GM12864 (cell line): ENCODE measurements at regions not wholly inside any gene's neighbourhood (a gene's known extent, or its start where the extent isn't known, plus 50 kb on each side); places are given as distances from the start of the nearest gene placed in this dataset.
"Not testable (repeated sequence)": the region's sequence is repeated elsewhere in the genome, so short reads cannot be mapped to it uniquely, and the experiment has no call there.

Experiments
- DNase-seq: peaks from one replicate; pipeline ENCODE4 v3.0.0-alpha.2; 2011; ENCODE audit warnings: low read depth
- H3K4me3 ChIP-seq: 2 replicates; pipeline ENCODE4 v1.5.1; 2011; ENCODE audit warnings: mild to moderate bottlenecking, low read depth, low read length, control low read depth
- TF ChIP-seq, protein P1 (sequence below): IDR thresholded peaks from 2 replicates; pipeline ENCODE4 v1.5.1; 2011; ENCODE audit warnings: low read depth, mild to moderate bottlenecking, moderate library complexity, low read length, control low read depth, inconsistent platforms; ENCODE audit errors: missing control alignments

GRCh38 chr14:25358330-25358729 lies 308.4 kb upstream of the STXBP6 start:
- no peak overlapping the region for H3K4me3 ChIP-seq
- DNase-seq: no peak
- TF ChIP-seq, protein P1, sequence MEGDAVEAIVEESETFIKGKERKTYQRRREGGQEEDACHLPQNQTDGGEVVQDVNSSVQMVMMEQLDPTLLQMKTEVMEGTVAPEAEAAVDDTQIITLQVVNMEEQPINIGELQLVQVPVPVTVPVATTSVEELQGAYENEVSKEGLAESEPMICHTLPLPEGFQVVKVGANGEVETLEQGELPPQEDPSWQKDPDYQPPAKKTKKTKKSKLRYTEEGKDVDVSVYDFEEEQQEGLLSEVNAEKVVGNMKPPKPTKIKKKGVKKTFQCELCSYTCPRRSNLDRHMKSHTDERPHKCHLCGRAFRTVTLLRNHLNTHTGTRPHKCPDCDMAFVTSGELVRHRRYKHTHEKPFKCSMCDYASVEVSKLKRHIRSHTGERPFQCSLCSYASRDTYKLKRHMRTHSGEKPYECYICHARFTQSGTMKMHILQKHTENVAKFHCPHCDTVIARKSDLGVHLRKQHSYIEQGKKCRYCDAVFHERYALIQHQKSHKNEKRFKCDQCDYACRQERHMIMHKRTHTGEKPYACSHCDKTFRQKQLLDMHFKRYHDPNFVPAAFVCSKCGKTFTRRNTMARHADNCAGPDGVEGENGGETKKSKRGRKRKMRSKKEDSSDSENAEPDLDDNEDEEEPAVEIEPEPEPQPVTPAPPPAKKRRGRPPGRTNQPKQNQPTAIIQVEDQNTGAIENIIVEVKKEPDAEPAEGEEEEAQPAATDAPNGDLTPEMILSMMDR: no peak

GRCh38 chr14:25351269-25351668 lies 301.3 kb upstream of the STXBP6 start:
- DNase-seq: no peak
- no peak overlapping the region for H3K4me3 ChIP-seq

GRCh38 chr14:25350802-25351201 lies 300.9 kb upstream of the STXBP6 start:
- TF ChIP-seq, protein P1: no peak
- no peak overlapping the region for H3K4me3 ChIP-seq
- DNase-seq: no peak

More at GRCh38 chr14:25351269-25351668, 301.3 kb upstream of the STXBP6 start:
- TF ChIP-seq, protein P1: no peak

- DNase-seq: no peak
- TF ChIP-seq, protein P1: no peak
- H3K4me3 ChIP-seq: no peak overlapping the region
These were observed 300.1 kb upstream of the STXBP6 start for GRCh38 chr14:25350021-25350420.

- DNase-seq: no peak
These were observed 299.3 kb upstream of the STXBP6 start for GRCh38 chr14:25349269-25349668.

DNA sequence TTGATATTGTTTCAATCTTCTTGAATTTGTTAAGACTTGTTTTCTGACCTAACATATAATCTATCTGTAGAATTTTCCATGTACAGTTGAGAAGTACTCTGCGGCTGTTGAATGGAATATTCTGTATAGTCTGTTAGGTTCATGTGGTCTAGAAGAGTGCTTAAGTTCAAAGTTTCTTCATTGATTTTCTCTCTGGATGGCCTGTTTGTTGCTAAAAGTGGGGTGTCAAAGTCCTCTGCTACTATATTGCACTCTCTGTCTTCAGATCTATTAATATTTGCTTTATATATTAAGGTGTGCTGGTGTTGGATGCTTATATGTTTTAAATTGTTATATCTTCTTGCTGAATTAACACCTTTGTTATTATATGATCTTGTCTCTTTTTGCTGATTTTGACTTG lies 290.9 kb upstream of the STXBP6 start:
- no peak for DNase-seq
- H3K4me3 ChIP-seq: no peak overlapping the region
- TF ChIP-seq, protein P1: no peak

More at GRCh38 chr14:25349269-25349668, 299.3 kb upstream of the STXBP6 start:
- no peak overlapping the region for H3K4me3 ChIP-seq
- TF ChIP-seq, protein P1: no peak

- no peak for DNase-seq
- H3K4me3 ChIP-seq: no peak overlapping the region
- TF ChIP-seq, protein P1: no peak
These were observed 272.8 kb upstream of the STXBP6 start for GRCh38 chr14:25322784-25323183.

DNA sequence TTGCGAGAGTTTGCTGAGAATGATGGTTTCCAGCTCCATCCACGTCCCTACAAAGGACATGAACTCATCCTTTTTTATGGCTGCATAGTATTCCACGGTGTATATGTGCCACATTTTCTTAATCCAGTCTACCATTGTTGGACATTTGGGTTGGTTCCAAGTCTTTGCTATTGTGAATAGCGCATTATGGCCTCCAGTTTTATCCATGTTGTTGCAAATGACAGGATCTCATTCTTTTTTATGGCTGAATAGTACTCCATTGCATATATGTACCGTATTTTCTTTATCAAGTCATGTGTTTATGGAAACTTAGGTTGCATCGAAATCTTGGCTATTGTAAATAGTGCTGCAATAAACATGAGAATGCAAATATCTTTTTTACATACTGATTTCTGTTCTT lies 266.1 kb upstream of the STXBP6 start:
- not testable (repeated sequence) for DNase-seq, H3K4me3 ChIP-seq
